Stomach (tissue), 8 donors: ENCODE measurements at regions not wholly inside any gene's neighbourhood (a gene's known extent, or its start where the extent isn't known, plus 50 kb on each side); places are given as distances from the start of the nearest gene placed in this dataset.

Source experiments
- DNase-seq, 2 donors: peaks; one replicate each; pipeline versions ENCODE4 v3.0.0 to v3.0.0-alpha.2; 2013 to 2019
- H3K27ac ChIP-seq, 5 donors: fragments of 200-600 bp in 4 of 5; sonication (generic) in 4 of 5; one replicate each; pipeline ENCODE4 v1.5.1; 2013 to 2019; ENCODE audit warnings: mild to moderate bottlenecking in 1 of 5, moderate library complexity in 1 of 5
- H3K27me3 ChIP-seq, 3 donors: fragments of 200-600 bp; sonication (generic); one replicate each; pipeline ENCODE4 v1.5.1; 2017 to 2019; ENCODE audit warnings: mixed run types in 1 of 3
- H3K36me3 ChIP-seq, 4 donors: fragments of 200-600 bp; sonication (generic); 1 replicate in 3 of 4; 2 replicates in 1 of 4; pipeline ENCODE4 v1.5.1; 2016 to 2019
- H3K4me1 ChIP-seq, 4 donors: fragments of 200-600 bp; sonication (generic); one replicate each; pipeline ENCODE4 v1.5.1; 2016 to 2019
- H3K4me3 ChIP-seq, 4 donors: fragments of 200-600 bp; sonication (generic) in 3 of 4; one replicate each; pipeline ENCODE4 v1.5.1; 2016 to 2019; ENCODE audit warnings: mild to moderate bottlenecking in 1 of 4
- H3K9me3 ChIP-seq, 4 donors: fragments of 200-600 bp; sonication (generic); one replicate each; pipeline ENCODE4 v1.5.1; 2016 to 2019
- EP300 ChIP-seq: sonication (generic); formaldehyde crosslinking; IDR thresholded peaks from one replicate; pipeline ENCODE4 v1.6.1; 2017; ENCODE audit warnings: antibody characterized with exemption
- POLR2A ChIP-seq, 4 donors: fragments of 450-650 bp; IDR thresholded peaks; one replicate each; pipeline ENCODE4 v1.6.1; 2016; ENCODE audit warnings: antibody characterized with exemption in 4 of 4, control low read depth in 2 of 4, mild to moderate bottlenecking in 1 of 4, moderate library complexity in 1 of 4
- POLR2AphosphoS5 ChIP-seq, 3 donors: sonication (generic); formaldehyde crosslinking; IDR thresholded peaks; one replicate each; pipeline ENCODE4 v1.6.1; 2016; ENCODE audit warnings: antibody characterized with exemption in 3 of 3
- WGBS, 5 donors: extraction: QIAGEN DNeasy Blood & Tissue Kit in 3 of 5; methylation state at CpG; one replicate each; pipeline versions ENCODE4 v1.1.5 to v1.1.7; 2013 to 2018; 5-methylcytosine and 5-hydroxymethylcytosine counted together
- intact Hi-C: fragments of 100-400 bp; cut with DNase I; formaldehyde crosslinking; loops from one replicate; pipeline ENCODE4 v1.15.1; 2023; ENCODE audit warnings: low total_unique reads
- TF ChIP-seq, protein P1 (sequence below), 7 experiments: fragments of 450-650 bp in 4 of 7; fragments of 200-600 bp in 3 of 7; sonication (generic) in 3 of 7; IDR thresholded peaks; one replicate each; pipeline ENCODE4 v1.5.1; 2016 to 2019; ENCODE audit warnings: antibody characterized with exemption in 7 of 7, control low read depth in 2 of 7, mild to moderate bottlenecking in 1 of 7
- donor health status: healthy with polysubstance abuse.
- donor health status: Bipolar disorder and iron deficiency.
- donor health status: healthy.

DNA sequence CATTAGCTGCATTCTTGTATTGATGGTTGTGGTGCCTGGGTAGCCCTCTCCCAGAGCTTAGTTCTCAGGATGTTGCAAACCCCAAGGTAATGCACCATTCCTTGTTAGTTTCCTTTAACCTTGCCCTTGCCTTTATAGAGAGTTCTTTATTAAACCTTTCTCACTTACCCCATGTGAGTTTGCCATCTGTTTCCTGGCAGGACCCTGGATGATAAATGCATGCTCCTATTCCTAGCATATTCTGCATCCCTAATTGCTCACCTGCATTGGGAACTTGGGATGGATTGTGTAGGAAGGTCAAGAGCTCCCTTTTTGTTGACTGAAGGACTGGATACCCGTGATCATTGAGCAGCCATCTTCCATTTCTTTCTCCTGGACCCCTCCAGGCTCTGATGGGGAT, 59.9 kb upstream of the AP1S2 start:
- WGBS, 5 donors = 61 to 88% (median 71%) methylated on average over 1 of the region's 1 CpG
- H3K9me3 ChIP-seq = no peaks in the 10 kb centered on the region

DNA sequence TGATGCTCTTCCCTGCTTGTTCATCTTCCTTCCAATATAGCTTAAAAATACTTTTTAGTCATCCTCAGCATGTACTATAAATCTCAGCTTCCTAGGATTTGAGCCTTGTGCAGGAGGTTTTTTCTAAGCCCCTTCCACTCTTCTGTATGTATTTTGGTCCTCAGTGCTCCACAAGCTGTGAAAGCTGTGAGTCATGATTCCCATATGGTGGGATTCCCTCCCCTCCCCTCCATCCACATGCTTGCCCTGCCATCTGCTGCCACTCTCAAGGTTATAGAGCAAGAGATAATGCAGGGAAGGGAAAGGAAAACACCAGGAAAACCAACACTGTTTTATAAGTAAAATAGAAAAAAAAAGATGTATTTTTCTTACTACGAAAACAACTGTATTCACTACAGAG, 58.5 kb upstream of the AP1S2 start:
- Histone ChIP-seq H3K36me3 (no peaks in the 10 kb centered on the region), H3K4me3 (no peak overlapping the region), H3K27me3 (peaks cover 0 to 11% (median 0%) of the 10 kb centered on the region in 3 donors), H3K27ac (no peak overlapping the region), H3K9me3 (no peaks in the 10 kb centered on the region), H3K4me1 (no peaks in the 10 kb centered on the region)
- intact Hi-C loops = no loop called here
- TF ChIP-seq POLR2AphosphoS5 (IDR thresholded peaks at IDR 0.05) (no peak), EP300 (no peak), POLR2A (IDR thresholded peaks at IDR 0.05) (no peak)
- TF ChIP-seq, protein P1, sequence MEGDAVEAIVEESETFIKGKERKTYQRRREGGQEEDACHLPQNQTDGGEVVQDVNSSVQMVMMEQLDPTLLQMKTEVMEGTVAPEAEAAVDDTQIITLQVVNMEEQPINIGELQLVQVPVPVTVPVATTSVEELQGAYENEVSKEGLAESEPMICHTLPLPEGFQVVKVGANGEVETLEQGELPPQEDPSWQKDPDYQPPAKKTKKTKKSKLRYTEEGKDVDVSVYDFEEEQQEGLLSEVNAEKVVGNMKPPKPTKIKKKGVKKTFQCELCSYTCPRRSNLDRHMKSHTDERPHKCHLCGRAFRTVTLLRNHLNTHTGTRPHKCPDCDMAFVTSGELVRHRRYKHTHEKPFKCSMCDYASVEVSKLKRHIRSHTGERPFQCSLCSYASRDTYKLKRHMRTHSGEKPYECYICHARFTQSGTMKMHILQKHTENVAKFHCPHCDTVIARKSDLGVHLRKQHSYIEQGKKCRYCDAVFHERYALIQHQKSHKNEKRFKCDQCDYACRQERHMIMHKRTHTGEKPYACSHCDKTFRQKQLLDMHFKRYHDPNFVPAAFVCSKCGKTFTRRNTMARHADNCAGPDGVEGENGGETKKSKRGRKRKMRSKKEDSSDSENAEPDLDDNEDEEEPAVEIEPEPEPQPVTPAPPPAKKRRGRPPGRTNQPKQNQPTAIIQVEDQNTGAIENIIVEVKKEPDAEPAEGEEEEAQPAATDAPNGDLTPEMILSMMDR (IDR thresholded peaks at IDR 0.05) = no peak
- DNase-seq = no peak
- 81 to 100% (median 93%) methylated on average over 1 of the region's 1 CpG for WGBS, 5 donors

More for the DNA sequence above, 59.9 kb upstream of the AP1S2 start:
- intact Hi-C loops = no loop called here
- peaks cover 0 to 7% (median 0%) of the 10 kb centered on the region in 3 donors for H3K27me3 ChIP-seq
- H3K27ac ChIP-seq = no peak overlapping the region
- DNase-seq = no peak
- no peak overlapping the region for H3K4me3 ChIP-seq
- TF ChIP-seq, protein P1 (IDR thresholded peaks at IDR 0.05) = no peak
- no peak for TF ChIP-seq EP300
- TF ChIP-seq POLR2AphosphoS5 (IDR thresholded peaks at IDR 0.05) = no peak
- TF ChIP-seq POLR2A (IDR thresholded peaks at IDR 0.05) = no peak
- no peaks in the 10 kb centered on the region for H3K36me3 ChIP-seq
- H3K4me1 ChIP-seq = no peaks in the 10 kb centered on the region

DNA sequence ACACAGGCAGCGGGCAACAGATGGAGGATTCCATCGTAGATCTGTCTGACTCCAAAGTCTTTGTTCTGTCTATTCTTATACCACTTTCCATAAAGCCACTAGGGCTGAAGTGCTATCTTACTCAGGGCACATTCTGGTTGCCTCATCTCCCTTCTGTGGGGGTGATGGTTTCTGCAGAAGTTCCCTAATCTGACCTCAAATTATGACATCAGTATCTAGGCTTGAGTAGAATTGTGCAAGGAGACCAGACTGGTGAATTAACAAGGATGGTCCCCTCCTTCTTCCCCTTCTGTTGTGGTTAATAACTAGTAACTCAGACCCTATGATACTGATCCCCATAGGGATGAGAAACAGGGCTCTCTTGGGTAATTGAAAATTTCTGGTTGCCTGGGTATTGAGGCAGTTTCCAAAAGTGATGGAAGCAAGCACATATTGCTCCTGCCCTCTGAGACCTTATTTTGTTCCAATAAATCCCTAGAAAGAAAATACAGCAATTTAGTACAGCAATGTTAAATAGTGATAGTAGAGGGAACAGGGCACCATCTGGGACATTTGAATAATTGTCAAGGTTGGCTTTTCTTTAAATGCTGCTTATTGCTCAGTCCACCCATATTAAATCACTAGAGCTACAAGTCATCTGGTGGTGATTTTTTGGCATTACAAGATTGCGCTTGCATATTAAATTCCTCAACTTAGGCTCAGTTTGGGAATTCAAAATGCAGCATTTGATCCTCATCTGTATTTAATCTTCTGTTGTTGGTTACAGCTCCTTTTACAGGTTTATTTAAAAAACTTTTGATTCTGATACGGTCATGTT, 57.3 kb upstream of the AP1S2 start:
- 85 to 94% (median 87%) methylated on average over 4 of the region's 4 CpGs for WGBS, 5 donors
- intact Hi-C loops = no loop called here
- H3K9me3 ChIP-seq = no peaks in the 10 kb centered on the region
- no peaks in the 10 kb centered on the region for H3K4me1 ChIP-seq
- no peak overlapping the region for H3K4me3 ChIP-seq
- no peak overlapping the region for H3K27ac ChIP-seq
- TF ChIP-seq EP300 (no peak), POLR2A (IDR thresholded peaks at IDR 0.05) (no peak), POLR2AphosphoS5 (IDR thresholded peaks at IDR 0.05) (no peak)
- TF ChIP-seq, protein P1 (IDR thresholded peaks at IDR 0.05) = no peak
- H3K36me3 ChIP-seq = no peaks in the 10 kb centered on the region
- H3K27me3 ChIP-seq = peaks cover 0 to 15% (median 0%) of the 10 kb centered on the region in 3 donors
- DNase-seq = peak in 1 of 2 donors; percentile 16

DNA sequence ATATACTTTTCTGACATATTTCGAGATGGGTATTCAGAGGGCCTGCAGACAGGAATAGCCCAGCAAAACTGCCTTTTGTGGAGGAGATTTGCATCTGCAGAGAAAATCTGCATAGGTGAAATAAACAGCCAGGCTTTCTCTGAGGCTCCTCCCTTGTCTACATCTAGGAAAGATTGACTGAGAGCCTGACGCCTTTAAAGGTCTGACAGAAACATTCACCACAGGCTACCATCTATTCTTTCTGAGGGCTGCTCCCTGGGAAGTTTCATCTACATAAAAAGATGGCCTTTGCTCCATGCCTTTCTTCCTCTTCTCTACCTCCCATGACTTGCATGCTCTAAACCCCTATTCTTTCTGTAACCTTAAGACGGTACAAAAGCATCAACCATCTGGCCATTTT, 55.0 kb upstream of the AP1S2 start:
- TF ChIP-seq POLR2A (IDR thresholded peaks at IDR 0.05) (no peak), POLR2AphosphoS5 (IDR thresholded peaks at IDR 0.05) (no peak), EP300 (no peak)
- TF ChIP-seq, protein P1 (IDR thresholded peaks at IDR 0.05) = no peak
- DNase-seq = no peak
- no peaks in the 10 kb centered on the region for H3K4me1 ChIP-seq
- H3K27ac ChIP-seq = no peak overlapping the region
- WGBS, 5 donors = 61 to 83% (median 77%) methylated on average over 3 of the region's 3 CpGs
- no peaks in the 10 kb centered on the region for H3K36me3 ChIP-seq
- H3K4me3 ChIP-seq = no peak overlapping the region
- intact Hi-C loops = loop anchor here (10.0 kb wide), 1 partner anchor 55 kb away; no protein-coding TSS in a partner anchor
- no peaks in the 10 kb centered on the region for H3K9me3 ChIP-seq
- H3K27me3 ChIP-seq = peaks cover 0 to 15% (median 0%) of the 10 kb centered on the region in 3 donors
